Neuronal stem cell (in vitro differentiated cells): ENCODE measurements at regions not wholly inside any gene's neighbourhood (a gene's known extent, or its start where the extent isn't known, plus 50 kb on each side); places are given as distances from the start of the nearest gene placed in this dataset.

Source experiments
- DNase-seq: peaks from one replicate; pipeline ENCODE4 v3.0.0-alpha.2; 2013; ENCODE audit warnings: low spot score
- H2AFZ ChIP-seq: one replicate; pipeline ENCODE4 v1.6.1; 2013; ENCODE audit warnings: mild to moderate bottlenecking, low read length, inconsistent platforms
- H2AK5ac ChIP-seq: 2 replicates; pipeline ENCODE4 v1.6.1; 2013; ENCODE audit warnings: low read depth, mild to moderate bottlenecking, inconsistent platforms, low read length, moderate library complexity, mixed read lengths
- H2BK120ac ChIP-seq: 2 replicates; pipeline ENCODE4 v1.6.1; 2013; ENCODE audit warnings: low read depth, mild to moderate bottlenecking, inconsistent platforms, low read length, moderate library complexity, mixed read lengths
- H2BK12ac ChIP-seq: one replicate; pipeline ENCODE4 v1.6.1; 2013; ENCODE audit warnings: low read length, inconsistent platforms
- H2BK15ac ChIP-seq: 2 replicates; pipeline ENCODE4 v1.6.1; 2013; ENCODE audit warnings: mild to moderate bottlenecking, low read length, inconsistent platforms, mixed read lengths
- H2BK5ac ChIP-seq: one replicate; pipeline ENCODE4 v1.6.1; 2013; ENCODE audit warnings: inconsistent platforms, mild to moderate bottlenecking, low read length, moderate library complexity
- H3K14ac ChIP-seq: one replicate; pipeline ENCODE4 v1.6.1; 2013; ENCODE audit warnings: low read length, inconsistent platforms
- H3K18ac ChIP-seq: 2 replicates; pipeline ENCODE4 v1.6.1; 2013; ENCODE audit warnings: low read length, inconsistent platforms
- H3K23ac ChIP-seq: 2 replicates; pipeline ENCODE4 v1.6.1; 2013; ENCODE audit warnings: low read depth, mild to moderate bottlenecking, mixed read lengths, low read length, inconsistent platforms; ENCODE audit not compliant: poor library complexity
- H3K27ac ChIP-seq: replicated peaks from 3 replicates; pipeline ENCODE4 v1.5.1; 2013; ENCODE audit warnings: low read length, inconsistent platforms
- H3K27me3 ChIP-seq, 3 experiments: 2 replicates each; pipeline ENCODE4 v1.6.1; 2013; ENCODE audit warnings: low read length in 3 of 3, mild to moderate bottlenecking in 2 of 3, inconsistent platforms in 1 of 3, low read depth in 1 of 3, mixed read lengths in 1 of 3, moderate library complexity in 1 of 3; ENCODE audit not compliant: control insufficient read depth in 3 of 3, insufficient read depth in 3 of 3
- H3K36me3 ChIP-seq, 2 donors: replicated peaks in 1 of 2; 2 replicates each; pipeline ENCODE4 v1.6.1; 2013; ENCODE audit warnings: low read length in 2 of 2; ENCODE audit not compliant: control insufficient read depth in 2 of 2, insufficient read depth in 2 of 2
- H3K4ac ChIP-seq: 2 replicates; pipeline ENCODE4 v1.6.1; 2013; ENCODE audit warnings: inconsistent platforms, mild to moderate bottlenecking, low read length, moderate library complexity
- H3K4me1 ChIP-seq, 2 donors: 1 replicate in 1 of 2; 2 replicates in 1 of 2; pipeline ENCODE4 v1.6.1; 2013; ENCODE audit warnings: low read length in 2 of 2, low read depth in 1 of 2; ENCODE audit not compliant: control insufficient read depth in 2 of 2, insufficient read depth in 1 of 2
- H3K4me2 ChIP-seq: one replicate; pipeline ENCODE4 v1.6.1; 2013; ENCODE audit warnings: mild to moderate bottlenecking, low read length, inconsistent platforms; ENCODE audit not compliant: insufficient read depth, poor library complexity, severe bottlenecking
- H3K4me3 ChIP-seq, 2 donors: 2 replicates each; pipeline ENCODE4 v1.5.1; 2013; ENCODE audit warnings: low read length in 2 of 2, mild to moderate bottlenecking in 2 of 2, inconsistent platforms in 1 of 2, moderate library complexity in 1 of 2
- H3K79me1 ChIP-seq: one replicate; pipeline ENCODE4 v1.6.1; 2013; ENCODE audit warnings: low read depth, mild to moderate bottlenecking, inconsistent platforms, low read length, moderate library complexity
- H3K9ac ChIP-seq: one replicate; pipeline ENCODE4 v1.6.1; 2013; ENCODE audit warnings: mild to moderate bottlenecking, low read depth, low read length, inconsistent platforms; ENCODE audit not compliant: poor library complexity
- H3K9me3 ChIP-seq, 2 donors: replicated peaks in 1 of 2; 2 replicates each; pipeline versions ENCODE3 to v1.6.1; 2013; ENCODE audit warnings: low read length in 2 of 2, mild to moderate bottlenecking in 2 of 2, inconsistent platforms in 1 of 2, low read depth in 1 of 2, mixed read lengths in 1 of 2, moderate library complexity in 1 of 2; ENCODE audit not compliant: control insufficient read depth in 2 of 2, insufficient read depth in 1 of 2
- H4K8ac ChIP-seq: one replicate; pipeline ENCODE4 v1.6.1; 2013; ENCODE audit warnings: low read depth, mild to moderate bottlenecking, inconsistent platforms, low read length, moderate library complexity
- H4K91ac ChIP-seq: one replicate; pipeline ENCODE4 v1.6.1; 2013; ENCODE audit warnings: low read length, low read depth, mild to moderate bottlenecking, inconsistent platforms; ENCODE audit not compliant: poor library complexity
- WGBS, 2 donors: extraction: QIAGEN DNeasy Blood & Tissue Kit; methylation state at CpG; one replicate each; pipeline ENCODE4 v1.1.7; 2013; ENCODE audit warnings: missing lambda C conversion rate in 2 of 2, mixed read lengths in 1 of 2; ENCODE audit not compliant: insufficient read length in 2 of 2, insufficient replicate concordance in 1 of 2; ENCODE audit errors: extremely low coverage in 2 of 2; 5-methylcytosine and 5-hydroxymethylcytosine counted together

DNA sequence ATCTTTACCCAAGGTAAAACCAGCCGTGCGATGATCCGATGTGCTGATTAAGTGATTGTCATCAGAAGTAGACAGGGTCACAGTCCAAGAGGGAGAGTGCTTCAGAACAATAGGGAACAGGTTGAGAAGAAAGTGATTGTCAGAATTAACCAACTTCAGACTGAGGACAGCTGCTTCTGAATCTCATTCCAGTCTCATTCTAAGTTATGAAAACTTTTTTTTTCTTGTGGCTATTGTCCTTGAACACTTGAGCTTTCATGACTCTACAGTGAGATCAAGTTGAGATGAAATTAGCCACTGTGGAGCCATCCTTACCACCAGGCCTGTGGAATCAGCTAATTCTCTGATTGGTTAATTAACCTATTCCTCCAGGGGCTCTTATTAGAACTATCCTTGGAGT is 159.9 kb upstream of the WWC1 start:
- Histone ChIP-seq H3K79me1 (no peaks in the 10 kb centered on the region), H3K36me3 (no peaks in the 10 kb centered on the region), H3K23ac (no peak overlapping the region), H3K4me2 (no peak overlapping the region), H4K91ac (no peak overlapping the region), H3K18ac (no peak overlapping the region), H3K4ac (no peak overlapping the region), H3K14ac (no peak overlapping the region), H2AK5ac (no peak overlapping the region), H3K9me3 (no peaks in the 10 kb centered on the region), H2BK15ac (no peak overlapping the region), H2BK120ac (no peak overlapping the region), H2BK12ac (no peak overlapping the region), H3K27ac (no peak overlapping the region), H2AFZ (no peak overlapping the region), H3K27me3 (no peaks in the 10 kb centered on the region), H3K4me3 (no peak overlapping the region), H3K4me1 (peaks cover 14 to 26% of the 10 kb centered on the region in 2 donors), H4K8ac (no peak overlapping the region), H2BK5ac (no peak overlapping the region), H3K9ac (no peak overlapping the region)
- DNase-seq, result no peak
- WGBS, 2 donors, result no CpG with 5 or more reads among the region's 3 CpGs

DNA sequence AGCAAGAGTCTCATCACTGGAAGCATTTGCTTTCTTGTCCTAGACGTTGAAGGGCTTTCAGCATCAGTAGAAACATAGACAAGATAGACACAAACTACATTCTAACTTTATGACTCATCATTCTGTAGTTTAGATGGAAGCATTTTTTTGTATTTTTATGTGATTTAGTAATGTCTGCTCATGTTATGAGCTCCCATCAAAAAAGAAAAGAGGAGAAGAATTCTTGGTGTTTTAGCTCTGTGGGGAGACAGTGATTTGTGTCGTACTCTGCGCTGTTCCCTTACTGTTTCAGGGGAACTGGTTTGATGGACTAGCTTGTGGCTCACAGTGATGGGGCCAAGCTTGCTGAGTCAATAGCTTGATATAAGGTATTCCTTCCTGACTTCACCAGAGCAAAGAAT is 159.2 kb upstream of the WWC1 start:
- H3K4ac ChIP-seq, result no peak overlapping the region
- no peaks in the 10 kb centered on the region for H3K36me3 ChIP-seq
- no peak overlapping the region for H2BK12ac ChIP-seq
- H4K8ac ChIP-seq, result no peak overlapping the region
- no peak overlapping the region for H3K9ac ChIP-seq
- WGBS, 2 donors, result no CpG with 5 or more reads among the region's 3 CpGs
- H2BK5ac ChIP-seq, result no peak overlapping the region
- no peak overlapping the region for H3K4me3 ChIP-seq
- no peak overlapping the region for H3K27ac ChIP-seq
- no peak overlapping the region for H3K18ac ChIP-seq
- no peak overlapping the region for H4K91ac ChIP-seq
- H3K4me2 ChIP-seq, result no peak overlapping the region
- H3K27me3 ChIP-seq, result no peaks in the 10 kb centered on the region
- no peak overlapping the region for H2BK15ac ChIP-seq
- H3K14ac ChIP-seq, result no peak overlapping the region
- no peaks in the 10 kb centered on the region for H3K79me1 ChIP-seq
- no peak overlapping the region for H2AK5ac ChIP-seq
- peaks cover 14 to 26% of the 10 kb centered on the region in 2 donors for H3K4me1 ChIP-seq
- no peak overlapping the region for H3K23ac ChIP-seq
- H2AFZ ChIP-seq, result no peak overlapping the region
- H3K9me3 ChIP-seq, result no peaks in the 10 kb centered on the region
- no peak overlapping the region for H2BK120ac ChIP-seq
- DNase-seq, result no peak

DNA sequence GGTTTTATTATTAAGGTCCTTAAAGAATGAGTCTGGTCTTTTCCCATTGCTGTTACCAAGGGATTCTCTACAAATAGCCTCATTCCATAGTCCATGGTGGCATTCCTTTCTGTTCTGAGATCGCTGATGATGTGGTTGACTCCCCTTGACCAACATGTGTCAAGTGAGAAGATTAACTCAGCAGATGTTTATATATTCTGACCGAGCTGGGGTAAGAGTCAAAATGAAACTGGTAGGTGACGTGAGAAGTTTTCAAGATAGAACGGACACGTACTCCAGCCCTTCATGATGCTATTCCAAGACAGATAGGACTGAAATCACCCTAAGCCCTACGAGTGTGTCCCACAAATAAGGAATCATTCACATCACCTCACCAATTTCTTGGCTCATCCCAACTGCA is 155.5 kb upstream of the WWC1 start:
- no peak overlapping the region for H3K23ac ChIP-seq
- no peak overlapping the region for H2BK12ac ChIP-seq
- no peak overlapping the region for H3K27ac ChIP-seq
- no peak overlapping the region for H3K4me3 ChIP-seq
- no peaks in the 10 kb centered on the region for H3K36me3 ChIP-seq
- no peak overlapping the region for H3K14ac ChIP-seq
- no peak overlapping the region for H2AFZ ChIP-seq
- WGBS, 2 donors, result no CpG with 5 or more reads among the region's 6 CpGs
- no peak overlapping the region for H4K8ac ChIP-seq
- no peak overlapping the region for H3K4ac ChIP-seq
- no peak overlapping the region for H3K4me2 ChIP-seq
- no peaks in the 10 kb centered on the region for H3K79me1 ChIP-seq
- H2BK120ac ChIP-seq, result no peak overlapping the region
- H3K18ac ChIP-seq, result no peak overlapping the region
- H4K91ac ChIP-seq, result no peak overlapping the region
- no peak overlapping the region for H2BK15ac ChIP-seq
- H3K27me3 ChIP-seq, result no peaks in the 10 kb centered on the region
- no peaks in the 10 kb centered on the region for H3K9me3 ChIP-seq
- H2AK5ac ChIP-seq, result no peak overlapping the region
- peaks cover 2 to 14% of the 10 kb centered on the region in 2 donors for H3K4me1 ChIP-seq
- no peak for DNase-seq
- no peak overlapping the region for H2BK5ac ChIP-seq
- H3K9ac ChIP-seq, result no peak overlapping the region

DNA sequence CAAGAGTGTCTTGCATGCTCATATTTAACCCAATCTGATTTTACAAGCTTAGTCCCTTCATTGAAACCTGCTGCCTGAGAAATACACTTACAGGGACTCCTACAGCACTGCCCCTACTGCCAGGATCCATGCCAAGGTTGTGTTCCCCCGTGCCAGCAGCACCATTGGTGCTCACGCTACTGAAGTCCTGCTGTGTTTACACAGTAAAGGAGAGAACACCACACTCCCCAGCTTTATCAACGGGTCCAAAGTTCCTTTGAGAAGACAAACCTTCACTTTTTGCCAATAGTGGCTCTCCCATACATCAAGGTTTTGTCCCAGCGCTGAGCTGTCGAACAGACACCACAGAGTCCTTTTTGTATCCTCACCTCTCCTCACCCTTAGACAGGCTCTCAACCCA is 155.1 kb upstream of the WWC1 start:
- H2BK120ac ChIP-seq, result no peak overlapping the region
- H2BK15ac ChIP-seq, result no peak overlapping the region
- H2BK5ac ChIP-seq, result no peak overlapping the region
- no peak overlapping the region for H3K4me2 ChIP-seq
- no peak overlapping the region for H2AK5ac ChIP-seq
- H3K4me1 ChIP-seq, result peaks cover 2 to 14% of the 10 kb centered on the region in 2 donors
- no peaks in the 10 kb centered on the region for H3K79me1 ChIP-seq
- no peak overlapping the region for H3K4ac ChIP-seq
- H3K36me3 ChIP-seq, result no peaks in the 10 kb centered on the region
- no peak overlapping the region for H4K91ac ChIP-seq
- no peak overlapping the region for H3K23ac ChIP-seq
- no peak for DNase-seq
- WGBS, 2 donors, result no CpG with 5 or more reads among the region's 5 CpGs
- no peak overlapping the region for H3K27ac ChIP-seq
- H3K9me3 ChIP-seq, result no peaks in the 10 kb centered on the region
- no peak overlapping the region for H4K8ac ChIP-seq
- no peak overlapping the region for H2AFZ ChIP-seq
- no peak overlapping the region for H3K18ac ChIP-seq
- no peaks in the 10 kb centered on the region for H3K27me3 ChIP-seq
- H3K4me3 ChIP-seq, result no peak overlapping the region
- H3K9ac ChIP-seq, result no peak overlapping the region
- H2BK12ac ChIP-seq, result no peak overlapping the region
- no peak overlapping the region for H3K14ac ChIP-seq
